Endodermal cell (in vitro differentiated cells): ENCODE measurements at regions not wholly inside any gene's neighbourhood (a gene's known extent, or its start where the extent isn't known, plus 50 kb on each side); places are given as distances from the start of the nearest gene placed in this dataset.

Experiments
- DNase-seq: peaks from one replicate; pipeline ENCODE4 v3.0.0-alpha.2; 2017
- H3K27ac ChIP-seq: 2 replicates; pipeline ENCODE4 v1.5.1; 2013; ENCODE audit warnings: mild to moderate bottlenecking, low read depth, low read length, moderate library complexity
- H3K27me3 ChIP-seq: 2 replicates; pipeline ENCODE4 v1.6.1; 2013; ENCODE audit warnings: mild to moderate bottlenecking, low read length, moderate library complexity; ENCODE audit not compliant: insufficient read depth, control insufficient read depth, poor library complexity, severe bottlenecking
- H3K36me3 ChIP-seq: 2 replicates; pipeline ENCODE4 v1.7.0; 2013; ENCODE audit warnings: mild to moderate bottlenecking, low read length, moderate library complexity; ENCODE audit not compliant: control insufficient read depth, insufficient read depth
- H3K4me1 ChIP-seq: one replicate; pipeline ENCODE4 v1.7.0; 2013; ENCODE audit warnings: low read length; ENCODE audit not compliant: control insufficient read depth, insufficient read depth
- H3K4me3 ChIP-seq: 2 replicates; pipeline ENCODE4 v1.5.1; 2013; ENCODE audit warnings: mild to moderate bottlenecking, low read length, moderate library complexity
- H3K9ac ChIP-seq: 2 replicates; pipeline ENCODE4 v1.6.1; 2013; ENCODE audit warnings: mild to moderate bottlenecking, low read length, moderate library complexity; ENCODE audit not compliant: poor library complexity, severe bottlenecking; ENCODE audit errors: extremely low read depth
- H3K9me3 ChIP-seq: 2 replicates; pipeline ENCODE4 v1.6.1; 2013; ENCODE audit warnings: mild to moderate bottlenecking, low read length, moderate library complexity; ENCODE audit not compliant: control insufficient read depth
- H3K27ac Mint-ChIP-seq: 2 replicates; pipeline ENCODE4 v1.8.0; 2020; ENCODE audit warnings: mixed read lengths
- H3K27me3 Mint-ChIP-seq: 2 replicates; pipeline ENCODE4 v1.8.0; 2021; ENCODE audit warnings: mild to moderate bottlenecking, mixed read lengths; ENCODE audit not compliant: insufficient read depth
- H3K36me3 Mint-ChIP-seq: 2 replicates; pipeline ENCODE4 v1.8.0; 2020; ENCODE audit warnings: low read depth, mixed read lengths
- H3K4me1 Mint-ChIP-seq: 2 replicates; pipeline ENCODE4 v1.8.0; 2020; ENCODE audit warnings: mixed read lengths
- H3K4me3 Mint-ChIP-seq: 2 replicates; pipeline ENCODE4 v1.8.0; 2020; ENCODE audit warnings: mild to moderate bottlenecking, moderate library complexity, mixed read lengths
- H3K9me3 Mint-ChIP-seq: 2 replicates; pipeline ENCODE4 v1.8.0; 2020; ENCODE audit warnings: mild to moderate bottlenecking, mixed read lengths
- CTCF ChIP-seq: fragments of 200-600 bp; sonication (generic); conservative IDR thresholded peaks from 2 replicates; pipeline ENCODE4 v1.5.0; 2021; ENCODE audit warnings: antibody characterized with exemption, mild to moderate bottlenecking
- WGBS, 2 experiments: methylation state at CpG; one replicate each; pipeline versions ENCODE4 v1.1.5 to v1.1.7; 2013; ENCODE audit warnings: missing lambda C conversion rate in 2 of 2, mixed read lengths in 1 of 2; ENCODE audit not compliant: insufficient coverage in 1 of 2, insufficient read length in 1 of 2; 5-methylcytosine and 5-hydroxymethylcytosine counted together

- Mint-ChIP-seq H3K27me3 (peaks cover 4% of the 10 kb centered on the region), H3K36me3 (peaks cover 3% of the 10 kb centered on the region), H3K9me3 (peaks cover 16% of the 10 kb centered on the region), H3K27ac (no peak overlapping the region), H3K4me1 (peaks cover 12% of the 10 kb centered on the region), H3K4me3 (no peak overlapping the region)
- DNase-seq: peak; percentile 81
- no peak overlapping the region for H3K9ac ChIP-seq
- H3K36me3 ChIP-seq: no peaks in the 10 kb centered on the region
- H3K4me3 ChIP-seq: no peak overlapping the region
- TF ChIP-seq CTCF: peak; percentile 50
- no peak overlapping the region for H3K27ac ChIP-seq
- no peaks in the 10 kb centered on the region for H3K27me3 ChIP-seq
- WGBS, 2 experiments: 40 to 54% methylated on average over 1 to 7 of the region's 7 CpGs
- no peaks in the 10 kb centered on the region for H3K9me3 ChIP-seq
- no peaks in the 10 kb centered on the region for H3K4me1 ChIP-seq
Measured at GRCh38 chr5:176711883-176712282, 64.6 kb downstream of the TSPAN17 start.

- H3K27ac Mint-ChIP-seq: no peak overlapping the region
- no peaks in the 10 kb centered on the region for H3K9me3 ChIP-seq
- H3K4me1 Mint-ChIP-seq: peaks cover 12% of the 10 kb centered on the region
- H3K9ac ChIP-seq: no peak overlapping the region
- H3K9me3 Mint-ChIP-seq: peaks cover 16% of the 10 kb centered on the region
- peaks cover 3% of the 10 kb centered on the region for H3K36me3 Mint-ChIP-seq
- DNase-seq: peak; percentile 80
- no peak for TF ChIP-seq CTCF
- no peak overlapping the region for H3K4me3 ChIP-seq
- no peaks in the 10 kb centered on the region for H3K4me1 ChIP-seq
- H3K27me3 ChIP-seq: no peaks in the 10 kb centered on the region
- H3K4me3 Mint-ChIP-seq: no peak overlapping the region
- no peaks in the 10 kb centered on the region for H3K36me3 ChIP-seq
- 65 to 71% methylated on average over 11 to 16 of the region's 17 CpGs for WGBS, 2 experiments
- H3K27me3 Mint-ChIP-seq: peaks cover 4% of the 10 kb centered on the region
- no peak overlapping the region for H3K27ac ChIP-seq
Measured at GRCh38 chr5:176712546-176713304, 65.4 kb downstream of the TSPAN17 start.

GRCh38 chr5:176713409-176713808 lies 66.1 kb downstream of the TSPAN17 start:
- Histone ChIP-seq H3K27ac (no peak overlapping the region), H3K4me1 (no peaks in the 10 kb centered on the region), H3K36me3 (no peaks in the 10 kb centered on the region), H3K4me3 (no peak overlapping the region), H3K9ac (no peak overlapping the region), H3K27me3 (no peaks in the 10 kb centered on the region), H3K9me3 (no peaks in the 10 kb centered on the region)
- Mint-ChIP-seq H3K27ac (no peak overlapping the region), H3K9me3 (peaks cover 16% of the 10 kb centered on the region), H3K27me3 (peaks cover 6% of the 10 kb centered on the region), H3K36me3 (peaks cover 3% of the 10 kb centered on the region), H3K4me1 (peaks cover 12% of the 10 kb centered on the region), H3K4me3 (no peak overlapping the region)
- WGBS, 2 experiments: 92 to 100% methylated on average over 1 to 6 of the region's 6 CpGs
- no peak for DNase-seq
- no peak for TF ChIP-seq CTCF
